NCI-H1092 (cell line): ENCODE measurements at regions not wholly inside any gene's neighbourhood (a gene's known extent, or its start where the extent isn't known, plus 50 kb on each side); places are given as distances from the start of the nearest gene placed in this dataset.

Experiments
- DNase-seq: peaks from one replicate; lab custom pipeline; 2025; lab: John Stamatoyannopoulos, UW

- no peak for DNase-seq
Observed at GRCh38 chr2:122875091-122875865, 1119.8 kb downstream of the TSN start.

GRCh38 chr2:122883849-122884248 lies 1128.4 kb downstream of the TSN start:
- DNase-seq = no peak

- DNase-seq = no peak
Observed at GRCh38 chr2:122884889-122885288, 1129.4 kb downstream of the TSN start.

GRCh38 chr2:122885436-122885835 lies 1130.0 kb downstream of the TSN start:
- no peak for DNase-seq

GRCh38 chr2:122886479-122887145 lies 1131.2 kb downstream of the TSN start:
- DNase-seq = no peak

GRCh38 chr2:122899614-122900013 lies 1125.5 kb upstream of the CNTNAP5 start:
- DNase-seq = no peak

- DNase-seq = no peak
Observed at GRCh38 chr2:122905431-122905830, 1119.7 kb upstream of the CNTNAP5 start.

GRCh38 chr2:122908159-122908558 lies 1116.9 kb upstream of the CNTNAP5 start:
- DNase-seq = no peak

GRCh38 chr2:122927197-122927596 lies 1097.9 kb upstream of the CNTNAP5 start:
- peak; percentile 39 for DNase-seq

GRCh38 chr2:122927710-122928557 lies 1097.2 kb upstream of the CNTNAP5 start:
- DNase-seq = no peak

- DNase-seq = no peak
Observed at GRCh38 chr2:122929347-122929746, 1095.7 kb upstream of the CNTNAP5 start.

- no peak for DNase-seq
Observed at GRCh38 chr2:122935506-122935905, 1089.6 kb upstream of the CNTNAP5 start.

GRCh38 chr2:122939796-122940195 lies 1085.3 kb upstream of the CNTNAP5 start:
- no peak for DNase-seq

- DNase-seq = no peak
Observed at GRCh38 chr2:122949523-122949922, 1075.6 kb upstream of the CNTNAP5 start.

GRCh38 chr2:122955776-122956175 lies 1069.3 kb upstream of the CNTNAP5 start:
- DNase-seq = no peak

GRCh38 chr2:122960759-122961641 lies 1064.1 kb upstream of the CNTNAP5 start:
- DNase-seq = peak; percentile 2

GRCh38 chr2:122966461-122966860 lies 1058.6 kb upstream of the CNTNAP5 start:
- no peak for DNase-seq

- no peak for DNase-seq
Observed at GRCh38 chr2:122977580-122977979, 1047.5 kb upstream of the CNTNAP5 start.

- no peak for DNase-seq
Observed at GRCh38 chr2:122980671-122981070, 1044.4 kb upstream of the CNTNAP5 start.

- DNase-seq = no peak
Observed at GRCh38 chr2:122982936-122983335, 1042.2 kb upstream of the CNTNAP5 start.

GRCh38 chr2:122988395-122989221 lies 1036.5 kb upstream of the CNTNAP5 start:
- no peak for DNase-seq
